GM10248 (cell line): ENCODE measurements at regions not wholly inside any gene's neighbourhood (a gene's known extent, or its start where the extent isn't known, plus 50 kb on each side); places are given as distances from the start of the nearest gene placed in this dataset.

Experiments
- CTCF ChIA-PET: fragments of 300-600 bp; sonication (Branson Sonifier 250); formaldehyde crosslinking; extraction: SDS; loops from one replicate; lab custom pipeline; 2021; ENCODE audit warnings: antibody characterized with exemption; lab: Yijun Ruan, JAX
- POLR2A ChIA-PET: fragments of 350-650 bp; sonication (Branson Sonifier 250); formaldehyde crosslinking; extraction: SDS; loops from one replicate; lab custom pipeline; 2020; ENCODE audit warnings: antibody characterized with exemption; lab: Yijun Ruan, JAX
- DNase-seq: peaks from one replicate; pipeline ENCODE4 v3.0.0; 2012; ENCODE audit errors: extremely low spot score
- CTCF ChIP-seq: IDR thresholded peaks from 2 replicates; pipeline ENCODE4 v1.5.1; 2012; ENCODE audit warnings: mild to moderate bottlenecking, low read depth; ENCODE audit errors: extremely low read depth, missing control alignments, control extremely low read depth

- DNase-seq, result no peak
- ChIA-PET POLR2A (no interaction called here), CTCF (no interaction called here)
- TF ChIP-seq CTCF, result no peak
These were observed 213.2 kb upstream of the PLSCR5 start for GRCh38 chr3:146818301-146818700.

- POLR2A ChIA-PET, result no interaction called here
- TF ChIP-seq CTCF, result no peak
- no peak for DNase-seq
- CTCF ChIA-PET, result no interaction called here
These were observed 212.6 kb upstream of the PLSCR5 start for GRCh38 chr3:146817704-146818103.

- no peak for DNase-seq
- no peak for TF ChIP-seq CTCF
- CTCF ChIA-PET, result interaction anchor here (1.5 kb wide), 1 partner anchor 11 kb away, joined by 3 read pairs; no protein-coding TSS in a partner anchor
- POLR2A ChIA-PET, result no interaction called here
These were observed 209.6 kb upstream of the PLSCR5 start for GRCh38 chr3:146814601-146815315.

GRCh38 chr3:146813496-146813895 lies 208.3 kb upstream of the PLSCR5 start:
- no peak for DNase-seq
- ChIA-PET POLR2A (no interaction called here), CTCF (no interaction called here)
- TF ChIP-seq CTCF, result no peak

GRCh38 chr3:146803745-146804144 lies 198.6 kb upstream of the PLSCR5 start:
- ChIA-PET CTCF (interaction anchor here (1.2 kb wide), 1 partner anchor 11 kb away, joined by 3 read pairs; no protein-coding TSS in a partner anchor), POLR2A (no interaction called here)
- DNase-seq, result no peak
- no peak for TF ChIP-seq CTCF

- DNase-seq, result no peak
- TF ChIP-seq CTCF, result no peak
- ChIA-PET CTCF (no interaction called here), POLR2A (no interaction called here)
These were observed 196.3 kb upstream of the PLSCR5 start for GRCh38 chr3:146801492-146801891.
